ENCODE measurements at regions not wholly inside any gene's neighbourhood (a gene's known extent, or its start where the extent isn't known, plus 50 kb on each side); places are given as distances from the start of the nearest gene placed in this dataset.

DNA sequence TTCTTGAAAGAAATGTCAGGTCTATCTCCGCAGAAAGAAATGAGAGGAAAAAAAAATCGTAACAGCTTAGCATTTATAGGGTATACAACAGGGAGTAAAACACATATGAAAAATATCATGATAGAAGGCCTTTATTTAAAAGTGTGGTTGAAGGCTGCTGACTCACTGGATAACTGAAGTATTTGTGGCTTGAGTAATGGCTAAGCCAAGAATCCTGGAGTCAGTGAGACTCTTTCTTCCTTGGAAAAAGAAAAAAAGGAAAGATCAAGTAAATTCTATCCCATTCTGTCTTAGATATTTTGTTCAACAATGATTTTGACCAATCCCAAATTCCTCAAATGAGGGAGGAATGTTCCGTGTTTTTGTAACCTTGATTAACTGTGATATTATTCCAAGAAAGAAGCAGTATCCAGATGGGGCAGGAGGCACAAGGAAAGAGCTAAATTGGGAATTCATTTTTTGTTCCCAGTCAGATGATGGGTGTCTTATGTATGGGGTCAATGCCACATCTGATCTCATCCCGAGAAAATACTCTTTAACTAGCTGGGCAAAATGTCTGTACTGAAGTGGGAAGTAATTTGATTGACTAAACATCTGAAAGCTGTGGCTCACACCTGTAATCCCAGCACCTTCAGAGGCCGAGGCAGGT is 64.3 kb upstream of the MYO10 start:
- H3K4me3 ChIP-seq (replicated peaks; ENCODE audit: low read depth, low read length) = no peak overlapping the region
- DNase-seq (ENCODE audit: extremely low read depth, insufficient read length) = no peak
- TF ChIP-seq, protein P1, sequence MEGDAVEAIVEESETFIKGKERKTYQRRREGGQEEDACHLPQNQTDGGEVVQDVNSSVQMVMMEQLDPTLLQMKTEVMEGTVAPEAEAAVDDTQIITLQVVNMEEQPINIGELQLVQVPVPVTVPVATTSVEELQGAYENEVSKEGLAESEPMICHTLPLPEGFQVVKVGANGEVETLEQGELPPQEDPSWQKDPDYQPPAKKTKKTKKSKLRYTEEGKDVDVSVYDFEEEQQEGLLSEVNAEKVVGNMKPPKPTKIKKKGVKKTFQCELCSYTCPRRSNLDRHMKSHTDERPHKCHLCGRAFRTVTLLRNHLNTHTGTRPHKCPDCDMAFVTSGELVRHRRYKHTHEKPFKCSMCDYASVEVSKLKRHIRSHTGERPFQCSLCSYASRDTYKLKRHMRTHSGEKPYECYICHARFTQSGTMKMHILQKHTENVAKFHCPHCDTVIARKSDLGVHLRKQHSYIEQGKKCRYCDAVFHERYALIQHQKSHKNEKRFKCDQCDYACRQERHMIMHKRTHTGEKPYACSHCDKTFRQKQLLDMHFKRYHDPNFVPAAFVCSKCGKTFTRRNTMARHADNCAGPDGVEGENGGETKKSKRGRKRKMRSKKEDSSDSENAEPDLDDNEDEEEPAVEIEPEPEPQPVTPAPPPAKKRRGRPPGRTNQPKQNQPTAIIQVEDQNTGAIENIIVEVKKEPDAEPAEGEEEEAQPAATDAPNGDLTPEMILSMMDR (IDR thresholded peaks at IDR 0.05; ENCODE audit: insufficient read depth, low read length, poor library complexity, severe bottlenecking) = no peak
- H3K27me3 ChIP-seq (replicated peaks; ENCODE audit: control insufficient read depth, insufficient read depth, low read length) = no peaks in the 10 kb centered on the region
- no peaks in the 10 kb centered on the region for H3K36me3 ChIP-seq (ENCODE audit: control insufficient read depth, insufficient read depth, low read length)

DNA sequence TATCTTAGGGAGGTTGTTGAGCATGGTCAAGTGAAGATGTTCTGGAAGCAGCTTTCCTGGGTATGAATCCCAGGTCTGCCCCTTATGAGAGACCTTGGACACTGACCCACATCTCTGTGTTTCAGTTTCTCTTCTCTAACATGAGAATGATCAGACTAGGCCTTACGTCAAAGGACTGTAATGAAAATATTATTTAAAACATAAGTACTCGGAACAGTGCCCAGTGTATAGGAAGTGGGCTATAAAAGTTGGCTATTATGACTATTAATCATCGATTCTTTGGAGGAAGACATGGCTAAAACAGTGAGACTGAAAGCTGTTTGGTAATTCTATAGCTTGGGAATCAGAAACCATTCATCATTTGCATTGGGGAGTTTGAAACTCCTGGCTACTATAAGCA is 65.3 kb upstream of the MYO10 start:
- no peaks in the 10 kb centered on the region for H3K36me3 ChIP-seq (ENCODE audit: control insufficient read depth, insufficient read depth, low read length)
- DNase-seq (ENCODE audit: extremely low read depth, insufficient read length) = no peak
- H3K27me3 ChIP-seq (replicated peaks; ENCODE audit: control insufficient read depth, insufficient read depth, low read length) = no peaks in the 10 kb centered on the region
- H3K4me3 ChIP-seq (replicated peaks; ENCODE audit: low read depth, low read length) = no peak overlapping the region
- TF ChIP-seq, protein P1 (IDR thresholded peaks at IDR 0.05; ENCODE audit: insufficient read depth, low read length, poor library complexity, severe bottlenecking) = no peak

DNA sequence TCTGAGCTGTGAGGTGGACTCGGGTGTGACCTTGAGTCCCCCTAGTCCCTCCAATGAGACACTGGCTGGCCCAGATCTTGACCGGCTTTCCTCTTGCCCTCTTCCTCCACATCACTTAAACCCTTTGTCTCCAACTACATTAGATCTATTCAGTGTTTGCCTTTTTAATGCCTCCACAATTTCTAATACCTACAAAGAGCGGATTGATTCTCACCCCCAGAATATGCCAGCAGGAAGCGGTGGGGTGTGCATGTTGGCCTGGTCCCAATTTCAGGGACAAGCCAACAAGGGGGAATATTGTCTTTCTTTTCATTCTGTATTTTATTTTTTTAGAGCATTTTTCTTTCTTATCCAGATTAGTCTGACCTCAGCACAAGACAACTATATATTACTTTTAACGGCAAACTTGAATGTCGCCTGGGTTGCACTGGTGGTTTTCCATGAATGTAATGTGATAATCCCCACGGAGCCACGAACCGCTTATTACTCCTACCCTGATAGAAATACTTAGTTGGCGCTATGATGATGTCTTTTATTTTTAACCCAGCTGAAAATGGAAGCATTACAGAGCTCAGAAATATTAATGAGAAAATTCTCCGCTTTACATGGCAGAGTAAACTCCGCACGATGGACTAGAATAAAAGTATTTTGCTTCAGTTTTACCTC is 68.5 kb upstream of the MYO10 start:
- Histone ChIP-seq H3K36me3 (ENCODE audit: control insufficient read depth, insufficient read depth, low read length) (no peaks in the 10 kb centered on the region), H3K4me3 (replicated peaks; ENCODE audit: low read depth, low read length) (no peak overlapping the region), H3K27me3 (replicated peaks; ENCODE audit: control insufficient read depth, insufficient read depth, low read length) (no peaks in the 10 kb centered on the region)
- TF ChIP-seq, protein P1 (IDR thresholded peaks at IDR 0.05; ENCODE audit: insufficient read depth, low read length, poor library complexity, severe bottlenecking) = no peak
- DNase-seq (ENCODE audit: extremely low read depth, insufficient read length) = no peak

DNA sequence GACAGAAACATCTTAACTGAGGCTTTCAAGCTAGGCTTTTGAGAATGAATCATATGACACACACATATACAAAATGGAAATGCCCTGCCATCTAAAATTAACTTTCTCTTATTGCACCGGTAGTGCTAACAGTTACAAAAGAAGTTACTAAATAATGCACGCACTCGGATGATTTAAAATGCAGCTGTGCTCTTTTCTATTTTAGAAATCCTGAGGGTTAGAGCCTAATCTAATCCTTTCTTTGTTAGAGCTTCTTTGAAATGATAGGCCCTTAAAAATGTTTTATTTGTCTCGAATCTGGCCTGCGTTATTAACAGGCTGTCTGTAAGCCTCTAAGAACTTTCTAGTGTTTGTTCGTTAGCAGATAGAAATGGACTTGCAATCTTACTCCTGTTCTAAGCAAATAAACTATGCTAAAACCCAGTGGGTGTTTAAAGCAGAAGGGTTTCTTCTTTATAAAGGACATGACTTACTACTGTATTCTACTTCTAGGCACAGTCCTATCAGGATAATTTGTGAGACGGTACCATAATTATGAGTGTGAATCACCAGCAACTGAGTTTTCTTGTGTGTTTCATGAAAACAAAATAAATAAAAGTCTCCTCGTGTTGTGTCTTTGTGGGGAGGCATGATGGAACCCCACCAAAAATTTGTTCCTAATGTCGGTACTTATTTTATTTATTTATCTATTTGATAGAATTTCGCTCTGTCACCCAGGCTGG is 69.2 kb upstream of the MYO10 start:
- DNase-seq (ENCODE audit: extremely low read depth, insufficient read length) = no peak
- Histone ChIP-seq H3K4me3 (replicated peaks; ENCODE audit: low read depth, low read length) (no peak overlapping the region), H3K27me3 (replicated peaks; ENCODE audit: control insufficient read depth, insufficient read depth, low read length) (no peaks in the 10 kb centered on the region), H3K36me3 (ENCODE audit: control insufficient read depth, insufficient read depth, low read length) (no peaks in the 10 kb centered on the region)
- TF ChIP-seq, protein P1 (IDR thresholded peaks at IDR 0.05; ENCODE audit: insufficient read depth, low read length, poor library complexity, severe bottlenecking) = no peak

DNA sequence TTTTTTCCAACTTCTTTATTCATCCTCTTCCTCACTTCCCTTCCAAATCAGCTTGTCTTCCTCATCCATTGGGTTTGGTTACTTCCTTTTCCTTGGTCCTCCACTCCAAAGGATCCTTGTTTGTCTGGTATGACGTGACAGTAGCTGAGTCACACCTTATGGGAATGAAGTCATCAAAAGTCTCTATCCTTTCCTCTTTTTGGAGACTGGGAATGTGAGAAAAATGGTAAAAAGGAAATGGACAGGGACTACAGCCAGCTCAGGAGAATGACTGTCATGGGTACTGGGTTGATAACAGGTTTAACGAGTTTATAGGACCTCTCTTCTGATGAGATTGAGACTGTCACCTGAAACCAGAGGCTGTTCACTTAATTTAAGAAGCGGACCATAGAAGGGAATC is 76.2 kb upstream of the MYO10 start:
- Histone ChIP-seq H3K27me3 (replicated peaks; ENCODE audit: control insufficient read depth, insufficient read depth, low read length) (no peaks in the 10 kb centered on the region), H3K36me3 (ENCODE audit: control insufficient read depth, insufficient read depth, low read length) (no peaks in the 10 kb centered on the region), H3K4me3 (replicated peaks; ENCODE audit: low read depth, low read length) (no peak overlapping the region)
- DNase-seq (ENCODE audit: extremely low read depth, insufficient read length) = no peak
- TF ChIP-seq, protein P1 (IDR thresholded peaks at IDR 0.05; ENCODE audit: insufficient read depth, low read length, poor library complexity, severe bottlenecking) = no peak
